ENCODE measurements at regions not wholly inside any gene's neighbourhood (a gene's known extent, or its start where the extent isn't known, plus 50 kb on each side); places are given as distances from the start of the nearest gene placed in this dataset.

DNA sequence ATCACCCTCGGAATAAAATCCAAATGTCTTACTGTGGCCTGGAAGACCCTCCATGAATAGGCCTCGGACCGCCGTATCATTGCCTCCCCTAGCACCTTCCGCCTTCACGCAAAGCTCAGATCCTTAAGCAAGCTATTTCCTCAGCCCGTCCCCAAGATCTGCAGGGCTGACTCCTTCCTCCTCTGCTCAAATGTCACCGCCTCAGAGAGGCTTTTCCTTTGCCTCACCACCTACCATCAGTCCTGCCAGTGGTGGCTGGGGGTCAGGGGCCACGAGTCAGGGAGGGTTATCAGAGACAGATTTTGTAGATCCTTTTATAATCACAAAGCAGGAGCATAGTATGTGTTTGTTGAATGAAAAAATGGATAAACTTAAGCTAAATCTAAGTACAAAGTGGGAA, 74.4 kb upstream of the KIF2A start:
- TF ChIP-seq, protein P1, sequence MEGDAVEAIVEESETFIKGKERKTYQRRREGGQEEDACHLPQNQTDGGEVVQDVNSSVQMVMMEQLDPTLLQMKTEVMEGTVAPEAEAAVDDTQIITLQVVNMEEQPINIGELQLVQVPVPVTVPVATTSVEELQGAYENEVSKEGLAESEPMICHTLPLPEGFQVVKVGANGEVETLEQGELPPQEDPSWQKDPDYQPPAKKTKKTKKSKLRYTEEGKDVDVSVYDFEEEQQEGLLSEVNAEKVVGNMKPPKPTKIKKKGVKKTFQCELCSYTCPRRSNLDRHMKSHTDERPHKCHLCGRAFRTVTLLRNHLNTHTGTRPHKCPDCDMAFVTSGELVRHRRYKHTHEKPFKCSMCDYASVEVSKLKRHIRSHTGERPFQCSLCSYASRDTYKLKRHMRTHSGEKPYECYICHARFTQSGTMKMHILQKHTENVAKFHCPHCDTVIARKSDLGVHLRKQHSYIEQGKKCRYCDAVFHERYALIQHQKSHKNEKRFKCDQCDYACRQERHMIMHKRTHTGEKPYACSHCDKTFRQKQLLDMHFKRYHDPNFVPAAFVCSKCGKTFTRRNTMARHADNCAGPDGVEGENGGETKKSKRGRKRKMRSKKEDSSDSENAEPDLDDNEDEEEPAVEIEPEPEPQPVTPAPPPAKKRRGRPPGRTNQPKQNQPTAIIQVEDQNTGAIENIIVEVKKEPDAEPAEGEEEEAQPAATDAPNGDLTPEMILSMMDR (IDR thresholded peaks at IDR 0.05) = no peak
- TF ChIP-seq POLR2A (IDR thresholded peaks at IDR 0.05) = no peak
